ENCODE measurements at regions not wholly inside any gene's neighbourhood (a gene's known extent, or its start where the extent isn't known, plus 50 kb on each side); places are given as distances from the start of the nearest gene placed in this dataset.
"Not testable (repeated sequence)": the region's sequence is repeated elsewhere in the genome, so short reads cannot be mapped to it uniquely, and the experiment has no call there.

DNA sequence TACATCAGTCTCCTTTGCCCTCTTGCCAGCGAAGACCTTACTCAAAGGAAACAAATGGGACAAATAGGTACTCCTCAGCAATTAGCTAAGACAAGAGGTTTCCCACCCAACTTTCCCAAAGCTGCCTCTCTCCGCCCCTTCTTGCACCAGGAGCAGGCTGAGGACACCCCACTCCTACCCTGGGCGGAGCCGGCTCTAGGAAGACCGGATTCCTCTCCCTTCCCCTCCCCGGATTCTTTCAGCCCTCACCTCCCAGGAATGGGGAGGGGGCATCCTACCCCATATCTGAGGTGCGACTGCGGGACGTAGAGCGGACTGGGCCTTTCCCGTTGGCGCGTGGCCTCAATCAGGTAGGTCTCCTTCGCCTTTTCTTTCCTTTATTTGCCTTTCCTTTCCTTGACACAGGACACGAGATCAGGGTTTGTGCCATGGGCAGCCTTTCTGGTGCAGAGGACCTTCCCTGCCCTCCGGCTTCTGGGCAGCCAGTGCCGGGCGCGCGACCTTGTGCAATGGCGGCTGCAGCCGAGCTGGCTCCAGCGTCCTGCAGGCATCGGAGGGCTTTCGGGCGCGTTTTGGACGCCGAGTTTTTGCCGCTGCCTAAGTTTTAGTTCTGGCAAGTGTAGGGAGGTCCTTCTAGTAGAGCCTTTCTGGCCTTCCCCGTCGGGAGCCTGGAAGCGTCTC lies 279.9 kb downstream of the PLS3 start:
- ATAC-seq = not testable (repeated sequence)

DNA sequence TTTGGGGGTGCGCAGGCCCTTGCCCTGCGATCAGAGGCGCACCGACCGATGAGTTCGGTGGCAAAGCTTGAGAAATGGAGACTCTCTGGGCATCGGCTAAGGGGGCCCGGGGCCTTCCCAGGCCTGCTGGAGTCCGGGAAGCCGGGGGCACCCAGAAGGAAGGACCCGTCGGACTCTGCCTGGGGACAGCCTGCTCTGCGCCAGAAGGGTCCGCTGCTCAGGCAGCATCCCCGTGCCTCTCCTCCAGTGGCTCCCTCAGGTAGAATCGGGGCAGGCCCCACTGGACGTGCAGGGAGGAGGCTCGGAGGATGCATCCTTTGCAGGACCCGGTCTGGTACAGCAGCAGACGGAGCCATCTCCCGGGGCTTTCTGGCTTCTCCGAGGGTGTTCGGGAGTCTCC lies 290.0 kb downstream of the PLS3 start:
- ATAC-seq = not testable (repeated sequence)

DNA sequence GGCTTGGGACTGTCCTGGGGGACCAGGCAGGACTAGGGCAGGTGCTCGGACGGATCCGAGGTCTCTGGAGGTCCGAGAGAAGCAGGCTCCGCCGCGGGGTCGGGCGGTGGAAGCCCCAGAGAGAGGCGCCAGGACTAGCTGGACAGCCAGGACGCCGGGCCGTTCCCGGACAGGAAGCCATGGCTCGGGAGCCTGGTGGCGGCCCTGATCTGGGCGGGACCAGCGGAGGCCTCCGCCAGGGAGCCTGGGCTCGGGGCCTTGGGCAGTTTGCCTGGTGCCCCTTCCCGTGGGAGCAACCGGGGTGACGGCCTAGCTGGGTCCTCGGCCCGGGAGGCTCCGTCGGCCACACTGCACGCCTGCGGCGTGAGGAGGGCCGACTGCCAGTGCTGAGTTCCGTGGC lies 292.3 kb downstream of the PLS3 start:
- ATAC-seq = not testable (repeated sequence)

DNA sequence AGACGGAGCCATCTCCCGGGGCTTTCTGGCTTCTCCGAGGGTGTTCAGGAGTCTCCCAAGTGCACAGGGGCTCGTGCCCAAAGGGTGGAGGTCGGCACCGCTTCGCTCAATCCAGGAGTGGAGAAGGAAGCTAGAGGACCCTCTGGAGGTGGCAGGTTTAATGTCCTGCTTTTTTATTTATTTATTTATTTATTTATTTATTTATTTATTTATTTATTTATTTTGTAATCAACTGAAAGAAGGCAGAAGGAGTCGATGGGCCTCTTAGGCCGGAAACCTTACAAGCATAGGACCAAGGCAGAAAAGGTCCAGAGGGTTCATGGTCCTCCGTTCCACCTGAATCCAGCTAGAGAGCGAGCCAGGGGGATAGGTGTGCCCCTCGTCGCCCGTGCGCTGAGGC lies 289.4 kb upstream of the AGTR2 start:
- not testable (repeated sequence) for ATAC-seq

- not testable (repeated sequence) for ATAC-seq
Observed at GRCh38 chrX:115884121-115884520, 286.4 kb upstream of the AGTR2 start.

GRCh38 chrX:115888041-115888440 lies 282.5 kb upstream of the AGTR2 start:
- ATAC-seq = not testable (repeated sequence)

DNA sequence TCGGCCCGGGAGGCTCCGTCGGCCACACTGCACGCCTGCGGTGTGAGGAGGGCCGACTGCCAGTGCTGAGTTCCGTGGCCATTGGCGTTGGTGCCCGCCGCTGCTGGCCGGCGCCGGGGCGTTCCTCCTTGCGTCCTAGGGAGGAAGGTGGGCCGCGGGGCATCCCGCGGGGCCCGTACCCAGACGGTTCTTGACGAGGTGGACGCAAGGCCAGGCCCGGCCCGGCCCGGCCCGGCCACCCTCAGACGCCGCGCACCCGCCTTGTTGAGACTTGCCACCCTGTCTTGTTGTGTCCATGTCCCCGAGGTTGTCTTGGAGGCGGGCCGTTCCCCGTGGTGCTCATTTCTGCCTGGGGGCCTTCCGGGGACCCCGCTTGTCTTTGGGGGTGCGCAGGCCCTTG lies 282.0 kb upstream of the AGTR2 start:
- ATAC-seq = not testable (repeated sequence)

DNA sequence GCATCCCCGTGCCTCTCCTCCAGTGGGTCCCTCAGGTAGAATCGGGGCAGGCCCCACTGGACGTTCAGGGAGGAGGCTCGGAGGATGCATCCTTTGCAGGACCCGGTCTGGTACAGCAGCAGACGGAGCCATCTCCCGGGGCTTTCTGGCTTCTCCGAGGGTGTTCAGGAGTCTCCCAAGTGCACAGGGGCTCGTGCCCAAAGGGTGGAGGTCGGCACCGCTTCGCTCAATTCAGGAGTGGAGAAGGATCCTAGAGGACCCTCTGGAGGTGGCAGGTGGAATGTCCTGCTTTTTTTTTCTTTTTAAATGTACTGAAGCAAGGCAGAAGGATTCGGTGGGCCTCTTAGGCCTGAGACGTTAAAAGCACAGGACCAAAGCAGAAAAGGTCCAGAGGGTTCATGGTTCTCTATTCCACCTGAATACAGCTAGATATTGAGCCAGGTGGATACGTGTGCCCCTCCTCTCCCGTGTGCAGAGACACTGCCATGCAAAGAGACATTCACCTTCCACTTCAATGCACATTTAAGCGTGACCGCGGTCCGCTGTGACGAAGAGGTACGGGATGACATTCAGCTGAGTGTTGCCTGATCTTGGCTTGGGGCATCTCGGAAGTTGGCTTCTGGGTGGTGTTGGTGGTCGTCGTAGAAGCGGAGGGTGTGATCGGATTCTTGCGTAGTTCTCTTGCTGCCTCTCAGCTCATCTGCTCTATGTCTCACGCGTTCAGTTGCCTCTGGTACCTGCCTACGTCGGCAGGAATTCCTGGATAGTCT lies 281.2 kb upstream of the AGTR2 start:
- ATAC-seq = no peak

DNA sequence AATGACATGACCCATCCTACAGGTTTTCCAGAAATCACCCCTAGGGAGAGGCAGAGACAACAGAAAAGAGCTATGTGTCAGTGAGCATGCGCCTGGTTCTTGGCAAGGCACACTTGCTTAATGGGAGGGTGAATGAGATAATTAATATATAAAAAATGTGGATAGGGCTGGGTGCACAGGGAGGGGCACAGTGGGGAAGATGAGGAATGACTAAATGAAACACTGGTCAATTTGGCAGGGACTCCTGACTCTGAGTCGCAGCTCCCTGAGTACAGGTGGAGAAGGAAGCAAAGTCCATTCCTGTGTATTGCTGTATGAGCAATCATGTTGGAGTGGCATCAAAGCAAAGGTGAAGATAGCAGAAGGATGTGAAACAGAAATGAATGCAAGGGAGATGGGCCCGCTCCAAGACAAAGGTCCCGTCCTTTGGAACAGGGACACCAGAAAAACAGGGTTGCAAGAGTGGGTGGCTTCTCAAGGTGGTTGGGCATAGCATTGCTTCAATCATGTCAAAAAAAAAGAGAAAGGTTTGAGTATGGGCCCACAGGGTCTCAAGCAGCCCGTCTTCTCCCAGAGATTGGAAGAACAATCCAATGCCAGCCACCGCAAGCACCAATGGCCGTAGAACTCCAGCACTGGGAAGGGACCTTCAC lies 278.4 kb upstream of the AGTR2 start:
- peak; percentile 88 for ATAC-seq

GRCh38 chrX:115892787-115893671 lies 277.5 kb upstream of the AGTR2 start:
- peak; percentile 87 for ATAC-seq

DNA sequence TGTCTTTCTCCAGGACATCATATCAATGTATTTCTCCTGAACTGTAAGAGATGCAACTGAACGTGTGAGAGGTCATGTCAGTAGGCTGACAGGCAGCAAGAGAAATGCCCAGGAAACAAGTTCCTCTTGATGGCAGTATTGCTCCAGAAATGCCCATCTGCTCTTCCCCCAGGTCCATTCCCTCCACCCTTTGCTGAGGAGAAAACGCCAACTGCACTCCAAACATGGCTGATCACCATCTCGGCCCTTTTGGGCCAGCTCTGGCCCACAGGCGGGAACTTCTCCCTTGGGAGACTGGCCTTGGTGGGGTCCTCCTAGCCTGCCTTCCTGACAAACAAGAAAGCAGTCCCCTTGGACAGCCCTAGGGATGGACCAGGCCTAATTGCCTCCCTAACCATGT lies 276.5 kb upstream of the AGTR2 start:
- no peak for ATAC-seq

DNA sequence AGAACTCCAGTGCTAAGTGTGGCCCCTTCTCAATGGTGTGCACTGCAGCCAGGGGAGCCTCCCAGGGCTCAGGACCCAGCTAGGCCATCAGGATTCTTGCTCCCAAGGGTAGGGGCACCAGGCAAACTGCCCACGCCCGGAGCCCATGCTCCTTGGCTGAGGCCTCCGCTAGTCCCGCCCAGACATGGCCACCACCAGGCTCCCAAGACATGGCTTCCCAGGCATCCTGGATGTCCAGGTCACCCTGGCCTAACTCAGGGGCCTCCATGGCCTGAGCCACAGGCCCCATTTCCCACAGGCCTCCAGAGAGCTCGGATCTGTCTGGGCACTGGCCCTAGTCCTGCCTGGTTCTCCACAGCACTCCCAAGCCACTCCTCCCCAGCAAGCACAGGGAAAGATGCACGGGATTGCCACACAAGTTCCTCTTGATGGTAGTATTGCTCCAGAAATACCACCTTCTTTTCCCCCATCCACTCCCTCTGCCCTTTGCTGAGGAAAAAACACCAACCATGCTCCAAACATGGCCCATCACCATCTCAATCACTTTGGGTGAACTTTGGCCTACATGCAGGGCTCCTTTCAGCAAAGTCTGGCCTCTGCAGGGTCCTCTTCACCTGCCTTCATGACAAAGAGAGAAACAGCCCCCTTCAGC lies 274.7 kb upstream of the AGTR2 start:
- no peak for ATAC-seq

GRCh38 chrX:115896362-115896761 lies 274.2 kb upstream of the AGTR2 start:
- ATAC-seq = no peak

DNA sequence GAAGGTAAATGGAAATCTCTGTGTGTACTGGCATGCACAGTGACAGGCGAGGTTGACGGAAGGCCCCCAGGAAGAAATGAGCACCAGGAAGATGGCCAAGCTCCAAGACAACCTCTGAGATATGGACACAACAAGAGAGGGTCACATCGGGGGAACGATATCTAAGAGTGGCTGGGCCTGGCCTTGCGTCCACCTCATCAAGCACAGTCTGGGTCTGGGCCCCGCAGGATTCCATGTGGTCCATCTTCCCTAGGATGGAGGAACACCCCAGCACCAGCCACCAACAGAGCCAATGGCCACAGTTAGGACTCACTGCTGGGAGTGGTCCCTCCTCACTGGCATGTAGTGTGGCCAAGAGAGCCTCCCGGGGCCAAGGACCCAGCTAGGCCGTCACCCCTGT lies 272.6 kb upstream of the AGTR2 start:
- no peak for ATAC-seq

DNA sequence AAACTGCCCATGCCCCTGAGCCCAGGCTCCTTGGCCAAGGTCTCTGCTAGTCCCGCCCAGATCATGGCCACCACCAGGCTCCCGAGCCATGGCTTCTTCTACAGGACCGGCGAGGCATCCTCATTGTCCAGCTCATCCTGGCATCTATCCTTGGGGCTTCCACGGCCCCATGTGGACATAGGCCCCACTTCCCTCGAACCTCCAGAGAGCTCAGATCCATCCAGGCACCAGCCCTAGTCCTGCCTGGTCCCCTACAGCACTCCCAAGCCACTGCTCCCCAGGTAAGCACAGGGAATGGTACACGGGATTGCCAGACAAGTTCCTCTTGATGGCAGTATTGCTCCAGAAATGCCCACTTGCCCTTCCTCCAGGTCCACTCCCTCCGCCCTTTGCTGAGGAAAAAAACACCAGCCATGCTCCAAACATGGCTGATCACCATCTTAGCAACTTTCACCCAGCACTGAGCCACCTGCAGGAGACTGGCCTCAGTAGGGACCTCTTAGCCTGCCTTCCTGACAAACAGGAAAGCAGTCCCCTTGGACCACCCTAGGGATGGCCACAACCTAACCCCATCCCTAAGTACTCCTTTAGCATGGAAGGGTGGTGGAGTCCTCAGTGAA lies 272.1 kb upstream of the AGTR2 start:
- peak; percentile 50 for ATAC-seq

DNA sequence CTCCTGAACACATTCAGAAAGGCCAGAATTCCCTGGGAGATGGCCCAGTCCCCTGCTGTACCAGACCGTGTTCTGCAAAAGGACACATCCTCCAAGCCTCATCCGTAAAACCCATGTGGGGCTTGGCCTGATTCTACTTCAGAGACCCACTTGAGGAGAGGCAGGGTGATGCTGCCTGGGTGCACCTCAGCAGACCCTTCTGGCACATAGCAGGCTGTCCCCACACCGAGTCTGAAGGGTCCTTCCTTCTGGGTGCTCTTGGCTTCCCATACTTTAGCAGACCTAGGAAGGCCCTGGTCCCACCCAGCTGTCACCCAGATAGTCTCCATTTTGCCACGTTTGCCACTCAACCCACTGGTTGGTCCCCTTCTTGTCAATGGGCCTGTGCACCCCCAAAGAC lies 270.1 kb upstream of the AGTR2 start:
- ATAC-seq = no peak

- ATAC-seq = no peak
Observed at GRCh38 chrX:115901241-115901640, 269.3 kb upstream of the AGTR2 start.

- no peak for ATAC-seq
Observed at GRCh38 chrX:115902995-115903394, 267.5 kb upstream of the AGTR2 start.

DNA sequence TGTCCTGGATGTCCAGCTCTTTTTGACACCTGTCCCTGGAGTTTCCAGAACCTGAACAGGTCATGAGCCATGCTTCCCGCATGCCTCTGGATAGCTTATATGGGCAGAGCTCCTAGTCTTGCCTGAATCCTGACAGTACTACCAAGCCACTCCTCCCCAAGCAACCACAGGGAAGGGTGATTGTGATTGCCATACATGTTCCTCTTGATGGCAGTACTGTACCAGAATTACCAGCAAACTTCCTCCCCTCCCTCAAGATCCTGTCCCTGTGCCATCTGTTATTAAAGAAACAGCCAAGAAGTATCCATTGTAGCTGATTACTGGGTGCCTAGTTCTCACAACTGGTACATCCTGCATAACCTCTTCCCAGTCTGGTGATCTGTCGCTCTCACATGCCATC lies 264.3 kb upstream of the AGTR2 start:
- no peak for ATAC-seq

DNA sequence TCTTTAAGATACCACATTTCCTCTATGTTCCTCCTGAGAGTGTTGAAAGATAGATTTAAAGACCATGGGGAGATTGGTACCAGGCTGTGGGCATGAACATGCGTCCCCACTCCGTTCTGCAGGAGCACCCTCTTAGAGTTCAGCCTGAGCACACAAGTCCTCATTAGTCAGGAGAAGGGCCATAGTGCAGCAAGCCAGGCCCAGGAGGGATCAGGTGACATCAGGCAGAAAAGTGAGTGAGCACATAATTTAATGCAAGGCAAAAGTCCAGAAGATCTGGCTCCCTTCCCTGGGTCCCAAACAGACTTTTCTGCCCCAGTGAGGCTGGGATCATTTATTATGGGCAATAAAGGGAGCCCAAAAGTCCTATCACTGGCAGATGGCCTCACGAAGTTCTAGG lies 263.7 kb upstream of the AGTR2 start:
- ATAC-seq = no peak

GRCh38 chrX:115909017-115909416 lies 261.5 kb upstream of the AGTR2 start:
- no peak for ATAC-seq

- no peak for ATAC-seq
Observed at GRCh38 chrX:115911967-115912366, 258.6 kb upstream of the AGTR2 start.

Data from esophagus mucosa (tissue), 1 donor.